GM18508 (cell line): ENCODE measurements at regions not wholly inside any gene's neighbourhood (a gene's known extent, or its start where the extent isn't known, plus 50 kb on each side); places are given as distances from the start of the nearest gene placed in this dataset.
"Not testable (repeated sequence)": the region's sequence is repeated elsewhere in the genome, so short reads cannot be mapped to it uniquely, and the experiment has no call there.

Experiments used
- ATAC-seq: cut with Tn5 transposase; IDR thresholded peaks from one replicate; pipeline ENCODE4 v1.9.1; 2021; ENCODE audit warnings: moderate number of reproducible peaks; ENCODE audit not compliant: insufficient read depth, unreplicated experiment

- no peak for ATAC-seq
Observed at GRCh38 chr13:40024967-40025714, 369.7 kb downstream of the COG6 start.

- ATAC-seq = peak; percentile 97
Observed at GRCh38 chr13:40026174-40026585, 370.7 kb downstream of the COG6 start.

- no peak for ATAC-seq
Observed at GRCh38 chr13:40026741-40027140, 371.3 kb downstream of the COG6 start.

GRCh38 chr13:40028446-40028845 is 373.0 kb downstream of the COG6 start:
- no peak for ATAC-seq

DNA sequence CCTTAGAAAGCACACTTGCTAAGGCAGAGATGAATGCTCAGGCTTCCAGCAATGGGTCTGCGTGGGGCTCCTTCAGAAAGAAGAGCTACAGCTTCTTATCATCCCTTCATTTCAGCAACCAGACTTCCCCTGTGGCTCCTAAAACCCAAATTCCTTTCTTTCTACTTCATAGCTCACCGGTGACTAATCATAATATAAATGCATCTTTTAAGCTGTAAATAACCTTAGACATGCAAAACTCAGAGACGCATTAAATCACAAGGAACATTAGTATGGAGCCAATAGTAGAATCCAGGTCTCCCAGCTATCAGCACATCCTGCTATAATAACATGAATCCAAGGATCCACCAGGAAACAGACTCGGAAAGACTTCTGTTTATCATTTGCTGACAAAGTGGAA is 375.6 kb downstream of the COG6 start:
- ATAC-seq = no peak

GRCh38 chr13:40039061-40039460 is 383.6 kb downstream of the COG6 start:
- ATAC-seq = no peak

DNA sequence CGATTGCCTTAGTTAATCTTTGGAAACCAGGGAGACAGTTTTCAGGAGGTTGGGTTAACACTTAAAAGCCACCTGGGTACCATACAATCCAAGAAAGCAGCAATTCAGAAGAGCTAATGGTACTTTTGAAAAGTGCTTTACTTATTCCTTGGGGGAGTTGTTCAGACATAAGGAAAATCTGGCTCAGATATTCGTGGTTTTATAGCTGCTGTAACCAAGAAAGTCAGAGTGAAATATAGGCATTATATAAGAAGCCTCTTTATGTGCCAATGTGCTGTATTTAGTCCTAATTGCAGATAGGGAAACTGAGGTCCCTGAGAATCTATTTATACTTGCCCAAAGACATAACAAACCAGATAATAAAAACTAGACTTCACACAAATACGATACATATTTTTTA is 387.5 kb downstream of the COG6 start:
- ATAC-seq = no peak

DNA sequence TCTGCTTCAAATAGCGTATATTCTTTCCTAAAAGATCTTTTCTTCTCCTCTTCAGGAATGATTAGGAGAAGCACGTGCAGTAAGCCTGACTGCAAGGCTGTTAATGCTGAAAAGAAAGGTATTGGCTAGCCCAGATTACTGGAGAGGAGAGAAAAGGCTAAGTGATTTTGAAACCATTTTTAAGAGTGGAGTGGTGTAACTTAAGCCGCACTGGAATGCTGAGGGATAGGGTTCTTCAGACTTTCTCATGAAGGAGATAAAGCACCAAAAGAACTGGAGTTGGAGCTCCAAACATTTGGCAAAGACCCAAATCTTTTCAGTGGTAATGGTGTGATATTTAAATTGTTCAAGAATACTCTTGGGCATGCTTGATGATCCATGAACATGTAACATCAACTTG is 388.3 kb downstream of the COG6 start:
- no peak for ATAC-seq

GRCh38 chr13:40047322-40047771 is 391.9 kb downstream of the COG6 start:
- ATAC-seq = peak; percentile 93

GRCh38 chr13:40048551-40048950 is 393.1 kb downstream of the COG6 start:
- ATAC-seq = no peak

- ATAC-seq = no peak
Observed at GRCh38 chr13:40052954-40053353, 397.5 kb downstream of the COG6 start.

DNA sequence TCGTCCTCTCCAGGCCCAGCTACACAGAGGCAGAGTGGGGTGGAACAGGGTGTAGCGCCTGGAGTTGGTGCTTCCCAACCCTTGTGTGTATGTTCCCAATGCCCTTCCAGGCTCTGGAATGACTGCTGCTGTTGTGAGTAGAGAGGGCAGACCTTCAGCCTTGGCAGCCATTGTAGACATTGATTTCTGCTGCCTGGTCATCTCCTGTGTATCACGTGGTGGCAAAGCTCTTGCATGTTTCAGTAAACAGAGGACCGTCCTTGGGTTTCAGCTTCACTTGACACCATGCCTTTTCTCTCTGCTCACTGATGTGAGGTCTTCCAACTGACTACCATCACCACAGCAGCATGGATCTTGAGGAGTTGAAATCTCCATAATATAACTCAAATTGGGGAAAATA is 397.9 kb downstream of the COG6 start:
- ATAC-seq = no peak

- ATAC-seq = not testable (repeated sequence)
Observed at GRCh38 chr13:40054422-40054821, 399.0 kb downstream of the COG6 start.

DNA sequence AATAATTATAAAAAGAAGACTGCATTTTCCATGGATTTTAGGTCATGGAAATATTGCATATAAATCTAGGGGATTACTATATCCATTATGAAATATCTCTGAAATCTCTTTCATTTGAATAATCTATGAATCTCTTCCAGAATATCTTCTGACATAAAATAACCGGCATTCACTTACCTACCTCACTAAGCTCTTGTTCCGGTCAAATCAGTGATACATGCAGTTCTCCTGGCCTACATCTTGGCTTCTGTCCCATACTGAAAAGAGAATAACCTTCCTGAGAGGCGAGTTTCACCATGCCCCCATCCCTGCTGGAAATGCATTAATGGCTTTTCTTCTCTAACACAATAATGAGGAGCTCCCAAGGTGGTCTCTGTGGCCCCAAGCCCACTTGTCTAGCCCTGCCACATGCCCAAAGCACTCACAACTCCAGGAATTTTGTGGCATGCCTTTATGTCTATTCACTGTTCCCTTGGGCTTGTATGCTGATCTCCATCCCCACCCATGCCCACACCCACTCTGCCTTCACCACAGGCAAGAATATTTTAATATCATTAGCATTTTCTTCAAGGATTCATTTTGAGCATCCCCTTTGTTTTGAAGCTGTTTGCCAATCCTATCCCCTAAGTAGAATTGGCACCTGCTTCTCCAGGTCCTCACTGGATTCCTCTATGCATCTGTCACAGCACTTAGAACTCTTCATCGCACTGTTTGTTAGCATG is 401.6 kb downstream of the COG6 start:
- no peak for ATAC-seq

GRCh38 chr13:40058757-40059236 is 403.3 kb downstream of the COG6 start:
- ATAC-seq = no peak

GRCh38 chr13:40059540-40060232 is 404.2 kb downstream of the COG6 start:
- ATAC-seq = no peak

DNA sequence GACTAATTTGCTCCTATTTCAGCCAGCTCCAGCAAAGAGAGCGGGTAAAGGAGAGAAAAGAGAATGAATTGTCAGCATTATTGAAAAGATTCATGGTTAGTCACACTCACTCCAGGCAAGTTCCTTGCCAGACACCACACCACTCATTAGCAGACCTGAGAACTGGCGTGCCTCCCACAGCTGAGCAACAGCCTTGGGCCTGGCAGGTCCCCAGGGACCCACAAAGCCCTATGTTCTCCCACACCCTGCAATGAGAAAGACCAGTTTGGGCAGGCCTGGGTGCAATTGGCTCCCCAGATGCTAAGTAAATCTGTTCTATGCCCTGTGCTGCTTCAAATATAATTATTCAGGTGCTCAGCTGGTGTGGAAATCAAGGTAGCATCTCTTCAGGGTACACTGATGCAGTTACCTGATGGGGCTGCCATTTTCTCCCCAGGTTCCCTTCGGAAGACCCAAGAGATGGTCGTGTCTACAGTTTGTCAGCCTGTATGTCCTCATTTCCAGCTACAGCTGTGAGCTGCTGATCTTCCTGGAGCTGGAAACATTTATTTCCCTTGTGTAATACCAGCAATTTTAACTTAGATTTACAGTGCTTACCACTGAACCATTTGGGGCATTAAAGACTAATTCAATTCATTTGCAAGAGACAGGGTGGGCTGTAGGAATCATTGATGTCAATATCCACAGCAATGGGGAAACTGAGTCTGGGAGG is 405.0 kb downstream of the COG6 start:
- peak; percentile 62 for ATAC-seq

DNA sequence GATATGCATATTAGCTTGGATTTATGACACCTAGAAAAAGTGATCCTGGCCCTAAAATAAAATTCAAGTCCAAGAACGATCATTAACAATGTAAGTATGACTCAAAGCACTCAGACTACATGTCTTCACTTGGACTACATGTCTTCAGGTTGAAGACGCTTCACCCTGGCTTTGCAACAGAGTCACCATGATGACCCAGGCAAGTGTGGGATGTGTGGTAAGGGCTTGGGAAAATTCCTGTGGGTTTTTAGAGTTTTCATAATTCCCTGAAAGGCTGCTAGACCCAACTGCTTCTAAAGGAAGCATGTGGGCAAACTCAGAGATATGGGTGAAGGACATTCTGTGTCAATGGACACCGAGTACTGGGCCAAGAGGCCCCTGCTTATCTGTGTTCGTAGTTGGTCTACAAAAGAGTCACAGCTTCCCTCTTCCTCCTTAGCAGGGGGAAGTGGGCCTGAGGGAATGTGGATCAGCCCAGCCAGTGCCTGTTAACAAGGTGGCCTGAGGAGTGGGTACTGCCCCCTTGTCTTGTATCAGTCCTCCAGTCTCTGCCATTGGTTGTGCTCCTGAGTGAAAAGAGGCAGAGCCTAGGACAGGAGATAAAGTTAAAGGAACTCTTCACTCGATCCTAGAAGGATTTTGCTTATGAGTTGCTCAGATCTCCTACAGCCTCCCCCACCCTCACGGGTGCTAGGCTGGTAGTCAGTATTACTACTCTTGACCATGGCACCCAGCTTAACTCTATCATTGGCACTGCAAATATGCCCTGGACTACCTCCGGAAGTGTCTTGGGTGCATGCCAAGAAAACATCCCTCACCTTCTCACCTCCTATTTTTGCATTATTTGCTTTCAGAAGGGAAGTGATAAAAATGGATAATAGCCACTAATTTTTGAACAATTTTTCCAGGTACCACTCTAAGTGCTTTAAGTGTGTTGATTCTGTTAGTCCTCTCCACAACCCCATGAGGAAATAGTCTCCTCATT is 406.3 kb downstream of the COG6 start:
- ATAC-seq = no peak

DNA sequence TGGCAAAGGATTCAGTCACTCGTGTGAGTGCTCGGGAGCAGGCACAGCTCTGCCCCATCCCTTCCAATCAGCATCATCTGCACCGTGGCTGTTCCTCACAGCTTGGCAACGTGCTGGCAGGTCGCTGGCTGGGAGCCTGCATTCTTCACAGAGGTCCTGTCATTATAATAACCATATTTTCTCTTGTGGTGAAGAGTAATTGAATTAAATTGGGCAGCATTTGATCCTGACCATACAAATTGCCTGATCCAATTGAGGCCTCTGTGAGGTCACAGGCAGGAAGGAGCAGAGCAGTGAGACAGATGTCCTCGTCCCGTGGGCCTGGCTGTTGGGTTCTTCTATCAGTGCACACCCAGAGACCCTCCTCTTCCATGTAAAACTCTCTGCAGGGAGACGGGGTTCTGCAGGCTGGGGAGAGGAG is 407.8 kb downstream of the COG6 start:
- no peak for ATAC-seq
